ENCODE measurements at regions not wholly inside any gene's neighbourhood (a gene's known extent, or its start where the extent isn't known, plus 50 kb on each side); places are given as distances from the start of the nearest gene placed in this dataset.
"Not testable (repeated sequence)": the region's sequence is repeated elsewhere in the genome, so short reads cannot be mapped to it uniquely, and the experiment has no call there.

GRCh38 chr3:143175940-143176894 is 56.6 kb downstream of the CHST2 start:
- not testable (repeated sequence) for DNase-seq (ENCODE audit: low read depth); H3K4me3 ChIP-seq (ENCODE audit: control insufficient read depth, low read depth, low read length)

GRCh38 chr3:143177965-143178364 is 58.4 kb downstream of the CHST2 start:
- DNase-seq (ENCODE audit: low read depth); H3K4me3 ChIP-seq (ENCODE audit: control insufficient read depth, low read depth, low read length): not testable (repeated sequence)

GRCh38 chr3:143178775-143179548 is 59.4 kb downstream of the CHST2 start:
- H3K4me3 ChIP-seq (ENCODE audit: control insufficient read depth, low read depth, low read length); DNase-seq (ENCODE audit: low read depth): not testable (repeated sequence)

GRCh38 chr3:143179603-143180002 is 60.0 kb downstream of the CHST2 start:
- no peak for TF ChIP-seq CTCF (conservative IDR thresholded peaks at IDR 0.05; ENCODE audit: control insufficient read depth, insufficient read depth, low read depth, low read length)
- DNase-seq (ENCODE audit: low read depth): no peak
- no peak overlapping the region for H3K4me3 ChIP-seq (ENCODE audit: control insufficient read depth, low read depth, low read length)

GRCh38 chr3:143180860-143181259 is 61.3 kb downstream of the CHST2 start:
- not testable (repeated sequence) for DNase-seq (ENCODE audit: low read depth); H3K4me3 ChIP-seq (ENCODE audit: control insufficient read depth, low read depth, low read length)

GRCh38 chr3:143181977-143182376 is 62.4 kb downstream of the CHST2 start:
- not testable (repeated sequence) for H3K4me3 ChIP-seq (ENCODE audit: control insufficient read depth, low read depth, low read length); DNase-seq (ENCODE audit: low read depth)

- H3K4me3 ChIP-seq (ENCODE audit: control insufficient read depth, low read depth, low read length): no peak overlapping the region
- TF ChIP-seq CTCF (conservative IDR thresholded peaks at IDR 0.05; ENCODE audit: control insufficient read depth, insufficient read depth, low read depth, low read length): no peak
- peak; percentile 38 for DNase-seq (ENCODE audit: low read depth)
Measured at GRCh38 chr3:143182866-143183664, 63.5 kb downstream of the CHST2 start.

- DNase-seq (ENCODE audit: low read depth): no peak
- TF ChIP-seq CTCF (conservative IDR thresholded peaks at IDR 0.05; ENCODE audit: control insufficient read depth, insufficient read depth, low read depth, low read length): no peak
- H3K4me3 ChIP-seq (ENCODE audit: control insufficient read depth, low read depth, low read length): no peak overlapping the region
Measured at GRCh38 chr3:143183665-143183964, 64.0 kb downstream of the CHST2 start.

GRCh38 chr3:143184099-143184498 is 64.5 kb downstream of the CHST2 start:
- H3K4me3 ChIP-seq (ENCODE audit: control insufficient read depth, low read depth, low read length): no peak overlapping the region
- TF ChIP-seq CTCF (conservative IDR thresholded peaks at IDR 0.05; ENCODE audit: control insufficient read depth, insufficient read depth, low read depth, low read length): no peak
- DNase-seq (ENCODE audit: low read depth): no peak
